Hypothalamus (tissue), 51 donors: ENCODE measurements at regions not wholly inside any gene's neighbourhood (a gene's known extent, or its start where the extent isn't known, plus 50 kb on each side); places are given as distances from the start of the nearest gene placed in this dataset.

Source experiments
- DNase-seq, 51 donors: peaks; one replicate each; lab custom pipeline; 2025; lab: John Stamatoyannopoulos, UW

- no peak for DNase-seq
Measured at GRCh38 chr6:54009052-54009654, 102.1 kb upstream of the MLIP start.

DNA sequence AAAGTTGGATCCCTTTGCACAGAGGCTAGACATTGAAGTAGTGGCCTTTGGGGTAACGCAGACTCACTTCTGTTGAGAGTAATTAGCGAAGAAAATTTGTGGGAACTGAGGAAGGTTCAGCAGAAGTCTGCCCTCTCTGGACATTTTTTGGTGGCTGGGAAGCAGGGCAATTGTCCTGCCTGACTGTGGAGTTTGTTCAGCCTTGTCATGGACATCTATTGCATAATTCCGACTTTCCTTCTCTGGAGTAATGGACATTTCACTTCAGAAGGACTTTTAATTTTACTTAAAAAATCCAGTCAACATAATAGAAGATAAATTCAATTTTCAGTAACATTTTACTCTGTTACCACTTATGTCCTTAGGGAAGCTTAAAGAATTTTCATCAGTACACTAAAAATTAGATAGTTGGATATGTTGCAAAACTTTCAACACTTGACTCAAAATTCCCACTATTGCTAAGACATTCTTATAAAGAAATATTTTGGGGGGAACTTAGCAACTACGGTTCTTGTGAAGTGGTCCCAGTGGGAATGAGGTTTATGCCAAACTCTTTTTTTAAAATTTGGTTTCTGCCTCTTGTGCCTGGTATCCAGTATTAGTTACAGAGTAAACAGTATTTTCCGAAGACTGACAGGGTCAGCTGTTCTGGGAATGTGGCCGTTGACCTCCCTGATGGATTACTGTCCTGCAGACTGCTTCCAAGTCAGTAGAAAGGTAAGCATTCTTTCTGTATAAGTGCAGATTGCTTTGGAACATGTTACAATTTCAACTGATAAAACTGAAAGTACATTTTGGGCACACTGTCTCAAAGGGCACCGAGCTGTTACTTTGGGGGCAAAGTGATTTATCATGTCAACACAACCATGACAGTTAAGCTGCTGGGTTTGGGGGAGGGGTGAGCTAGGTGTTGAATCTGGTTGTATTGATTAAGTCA, 100.6 kb upstream of the MLIP start:
- DNase-seq = no peak

GRCh38 chr6:54011277-54011648, 100.0 kb upstream of the MLIP start:
- no peak for DNase-seq

- DNase-seq = no peak
Measured at GRCh38 chr6:54013966-54014365, 97.3 kb upstream of the MLIP start.

DNA sequence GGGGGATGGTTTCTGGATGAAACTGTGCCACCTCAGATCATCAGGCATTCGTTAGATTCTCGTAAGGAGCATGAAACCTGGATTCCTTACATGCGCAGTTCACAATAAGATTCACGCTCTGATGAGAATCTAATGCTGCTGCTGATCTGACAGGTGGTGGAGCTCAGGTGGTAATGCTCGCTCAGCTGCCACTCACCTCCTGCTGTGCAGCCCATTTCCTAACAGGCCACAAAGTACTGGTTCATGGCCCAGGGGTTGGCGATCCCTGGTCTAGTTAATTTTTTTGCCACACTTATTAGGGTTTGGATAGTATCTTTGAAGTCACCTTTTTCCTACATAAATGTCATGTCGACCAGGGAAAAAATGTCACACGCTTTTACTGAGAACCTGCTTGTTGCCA, 96.8 kb upstream of the MLIP start:
- DNase-seq = no peak

- no peak for DNase-seq
Measured at GRCh38 chr6:54017877-54018276, 93.4 kb upstream of the MLIP start.

DNA sequence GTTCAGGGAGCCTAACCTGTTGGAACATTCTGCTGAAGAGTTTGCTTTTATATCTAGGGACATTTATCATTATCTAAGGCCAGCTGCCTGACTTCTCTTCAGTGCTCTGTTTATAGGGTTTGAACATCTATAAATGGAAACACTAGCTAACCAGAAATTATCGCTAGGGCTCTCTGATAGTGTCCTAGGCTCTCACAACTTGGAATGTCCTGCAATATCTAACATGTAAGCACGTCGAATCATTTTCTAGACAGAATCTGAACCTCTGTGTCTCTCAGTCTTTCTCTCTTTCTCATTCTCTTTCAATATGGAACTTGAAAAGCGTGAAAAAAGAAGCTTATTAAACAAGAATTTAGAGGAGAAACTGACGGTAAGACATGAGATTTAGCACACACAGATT, 92.5 kb upstream of the MLIP start:
- no peak for DNase-seq

GRCh38 chr6:54019860-54020259, 91.4 kb upstream of the MLIP start:
- no peak for DNase-seq

DNA sequence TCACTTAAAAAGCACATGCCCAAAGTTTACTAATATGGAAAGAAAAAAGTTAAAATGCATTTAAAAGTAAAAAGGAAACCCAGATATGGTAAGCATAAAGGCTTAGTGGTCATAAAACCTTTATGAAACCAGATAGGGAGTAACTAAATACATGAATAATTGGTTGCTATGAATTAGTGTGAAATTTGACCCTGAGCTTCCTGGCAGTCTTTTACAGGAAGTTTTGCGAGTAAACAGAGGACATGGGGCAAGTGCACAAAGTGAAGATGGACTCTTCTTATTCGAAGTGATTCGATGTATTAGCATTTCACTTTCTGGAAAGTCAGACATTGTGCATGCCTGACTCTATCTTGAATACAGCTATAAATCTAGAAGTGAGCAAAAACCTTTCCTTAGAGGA, 90.9 kb upstream of the MLIP start:
- no peak for DNase-seq

DNA sequence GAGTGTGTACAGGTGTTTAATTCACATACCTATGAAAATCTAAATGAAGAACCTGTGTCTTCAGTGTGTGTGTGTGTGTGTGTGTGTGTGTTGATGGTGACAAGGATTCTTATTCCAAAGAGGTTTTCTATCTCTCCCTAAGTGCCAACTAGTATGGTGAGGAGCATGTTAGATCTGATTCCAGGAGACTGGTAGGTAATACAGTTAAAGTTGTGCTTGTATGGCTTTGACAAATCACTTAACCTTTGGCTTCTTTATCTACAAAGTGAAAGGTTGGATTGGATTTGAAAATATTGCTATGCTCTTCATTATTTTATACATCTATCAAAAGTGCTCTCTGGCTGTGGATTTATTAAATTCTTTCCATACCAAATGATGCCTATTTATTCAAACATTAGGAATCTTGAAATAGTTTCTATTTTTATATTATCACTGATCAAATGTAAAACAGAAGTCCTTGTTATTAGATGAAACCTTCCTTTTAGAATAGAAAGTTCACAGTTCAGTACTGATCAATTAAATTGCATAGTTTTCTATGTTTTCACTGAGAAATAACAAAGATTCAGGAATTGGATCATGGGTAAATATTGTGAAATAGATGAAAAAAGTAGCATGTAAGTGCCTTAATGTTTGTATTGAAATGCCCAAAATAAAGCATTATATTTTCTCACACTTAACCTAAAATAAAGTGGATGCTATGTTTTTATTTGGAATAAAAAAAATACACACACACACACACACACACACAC, 84.4 kb upstream of the MLIP start:
- no peak for DNase-seq

DNA sequence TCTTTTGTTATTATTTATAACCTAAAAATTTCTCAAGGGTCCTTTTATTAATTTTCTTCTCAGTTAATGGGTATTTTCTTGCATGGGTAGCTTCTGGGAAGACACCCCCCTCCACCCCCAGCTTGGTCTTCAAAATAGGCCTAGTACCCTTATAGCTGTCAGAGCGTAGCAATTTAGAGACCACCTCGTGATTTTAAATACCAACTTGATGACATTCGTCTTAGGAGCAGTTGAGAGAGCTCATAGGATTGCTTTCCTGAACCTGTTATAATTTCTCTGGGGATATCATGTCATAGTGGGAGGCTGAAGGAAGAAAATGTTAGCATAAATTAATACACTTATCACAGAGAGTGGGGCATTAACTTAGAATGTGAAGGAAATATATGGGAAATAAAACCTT, 83.1 kb upstream of the MLIP start:
- no peak for DNase-seq

DNA sequence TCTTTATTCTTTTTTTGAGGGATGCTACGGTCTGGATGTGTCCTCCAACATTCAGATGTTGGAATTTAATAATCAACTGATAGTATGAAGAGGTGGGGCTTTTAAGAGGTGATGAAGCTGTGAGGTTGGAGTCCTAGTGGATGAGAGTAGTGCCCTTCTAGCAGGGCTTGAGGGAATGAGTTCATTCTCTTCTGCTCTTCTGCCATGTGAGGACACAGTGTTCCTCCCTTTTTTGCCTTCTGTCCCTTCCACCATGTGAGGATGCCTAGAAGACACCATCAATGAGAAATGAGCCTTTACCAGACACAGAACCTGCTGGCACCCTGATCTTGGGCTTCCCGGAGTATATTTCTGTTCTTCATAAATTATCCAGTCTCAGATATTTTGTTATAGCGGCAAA, 82.1 kb upstream of the MLIP start:
- no peak for DNase-seq

GRCh38 chr6:54031169-54031568, 80.1 kb upstream of the MLIP start:
- DNase-seq = no peak

GRCh38 chr6:54037277-54037779, 73.9 kb upstream of the MLIP start:
- no peak for DNase-seq

DNA sequence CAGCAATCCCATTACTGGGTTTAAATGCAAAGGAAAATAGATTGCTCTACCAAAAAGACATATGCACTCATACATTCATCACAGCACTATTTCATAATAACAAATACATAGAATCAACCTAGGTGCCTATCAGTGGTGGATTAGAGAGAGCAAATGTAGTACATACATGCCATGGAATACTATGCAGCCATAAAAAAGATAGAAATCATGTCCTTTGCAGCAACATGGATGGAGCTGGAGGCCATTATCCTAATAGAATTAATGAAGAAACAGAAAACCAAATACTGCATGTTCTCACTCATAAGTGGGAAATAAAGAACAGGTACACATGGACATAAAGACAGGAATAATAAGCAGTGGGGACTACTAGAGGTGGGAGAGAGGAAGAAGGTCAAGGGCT, 70.7 kb upstream of the MLIP start:
- no peak for DNase-seq

- no peak for DNase-seq
Measured at GRCh38 chr6:54041239-54041638, 70.0 kb upstream of the MLIP start.

GRCh38 chr6:54043360-54043759, 67.9 kb upstream of the MLIP start:
- peak in 1 of 51 donors; percentile 2 for DNase-seq

- DNase-seq = no peak
Measured at GRCh38 chr6:54044059-54044458, 67.2 kb upstream of the MLIP start.

DNA sequence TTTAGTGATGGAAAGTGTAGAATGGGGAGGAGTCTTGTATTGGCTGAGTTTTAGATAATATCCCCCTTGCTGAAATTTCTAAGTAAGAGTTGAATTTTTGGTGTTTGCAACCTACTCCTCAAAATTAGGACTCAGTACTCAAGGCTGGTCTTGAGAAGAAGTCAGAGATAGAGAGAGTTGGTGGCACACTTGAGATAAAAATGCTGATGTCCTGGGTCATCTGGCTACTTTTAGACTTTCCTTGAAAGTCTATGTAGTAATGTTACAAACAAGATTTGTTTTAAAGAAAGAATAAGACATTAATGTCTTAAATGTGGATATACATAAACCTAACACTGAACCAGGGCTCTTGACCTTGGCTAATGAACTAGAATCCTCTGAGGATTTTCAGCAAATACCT, 62.5 kb upstream of the MLIP start:
- no peak for DNase-seq

GRCh38 chr6:54050750-54051149, 60.5 kb upstream of the MLIP start:
- DNase-seq = no peak

- DNase-seq = peak in 4 of 51 donors; percentile 0 to 33 (median 3)
Measured at GRCh38 chr6:54053881-54054391, 57.3 kb upstream of the MLIP start.
